ENCODE measurements at regions not wholly inside any gene's neighbourhood (a gene's known extent, or its start where the extent isn't known, plus 50 kb on each side); places are given as distances from the start of the nearest gene placed in this dataset.
"Not testable (repeated sequence)": the region's sequence is repeated elsewhere in the genome, so short reads cannot be mapped to it uniquely, and the experiment has no call there.

GRCh38 chr5:91635950-91636734, 253.0 kb upstream of the ARRDC3 start:
- Histone ChIP-seq H3K4me1 (ENCODE audit: control insufficient read depth, insufficient read depth, low read length) (no peaks in the 10 kb centered on the region), H3K4me3 (ENCODE audit: low read length) (no peak overlapping the region), H3K36me3 (ENCODE audit: control insufficient read depth, insufficient read depth, low read length, severe bottlenecking) (no peaks in the 10 kb centered on the region), H3K9me3 (ENCODE audit: control insufficient read depth, low read length) (no peaks in the 10 kb centered on the region), H3K27me3 (replicated peaks; ENCODE audit: control insufficient read depth, insufficient read depth, low read length) (no peaks in the 10 kb centered on the region), H3K9ac (ENCODE audit: low read length) (no peak overlapping the region)
- no peak for DNase-seq (ENCODE audit: low read depth)

GRCh38 chr5:91632871-91633270, 249.8 kb upstream of the ARRDC3 start:
- DNase-seq (ENCODE audit: low read depth), result no peak
- Histone ChIP-seq H3K36me3 (ENCODE audit: control insufficient read depth, insufficient read depth, low read length, severe bottlenecking) (no peaks in the 10 kb centered on the region), H3K4me3 (ENCODE audit: low read length) (no peak overlapping the region), H3K4me1 (ENCODE audit: control insufficient read depth, insufficient read depth, low read length) (no peaks in the 10 kb centered on the region), H3K27me3 (replicated peaks; ENCODE audit: control insufficient read depth, insufficient read depth, low read length) (no peaks in the 10 kb centered on the region), H3K9me3 (ENCODE audit: control insufficient read depth, low read length) (no peaks in the 10 kb centered on the region), H3K9ac (ENCODE audit: low read length) (no peak overlapping the region)

DNA sequence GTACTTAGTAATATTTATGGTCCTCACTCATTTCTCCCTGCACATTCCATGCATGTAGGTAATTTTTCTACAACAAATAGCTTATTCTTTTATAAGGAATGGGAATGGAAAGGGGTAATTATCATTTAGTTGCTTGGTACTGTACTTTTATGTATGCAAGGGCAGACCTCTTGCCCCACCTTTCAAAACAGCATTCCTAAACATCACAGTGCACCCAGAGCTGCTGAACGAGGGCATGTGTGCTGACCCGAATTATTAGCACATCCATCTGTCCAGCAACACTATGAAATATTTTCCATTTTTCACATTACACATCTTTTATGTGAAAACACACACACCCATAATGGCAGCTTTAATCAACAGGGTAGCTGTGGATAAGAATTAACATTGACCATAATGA, 228.6 kb upstream of the ARRDC3 start:
- no peak for DNase-seq (ENCODE audit: low read depth)
- Histone ChIP-seq H3K9ac (ENCODE audit: low read length) (no peak overlapping the region), H3K36me3 (ENCODE audit: control insufficient read depth, insufficient read depth, low read length, severe bottlenecking) (no peaks in the 10 kb centered on the region), H3K9me3 (ENCODE audit: control insufficient read depth, low read length) (no peaks in the 10 kb centered on the region), H3K4me3 (ENCODE audit: low read length) (no peak overlapping the region), H3K27me3 (replicated peaks; ENCODE audit: control insufficient read depth, insufficient read depth, low read length) (no peaks in the 10 kb centered on the region), H3K4me1 (ENCODE audit: control insufficient read depth, insufficient read depth, low read length) (no peaks in the 10 kb centered on the region)

DNA sequence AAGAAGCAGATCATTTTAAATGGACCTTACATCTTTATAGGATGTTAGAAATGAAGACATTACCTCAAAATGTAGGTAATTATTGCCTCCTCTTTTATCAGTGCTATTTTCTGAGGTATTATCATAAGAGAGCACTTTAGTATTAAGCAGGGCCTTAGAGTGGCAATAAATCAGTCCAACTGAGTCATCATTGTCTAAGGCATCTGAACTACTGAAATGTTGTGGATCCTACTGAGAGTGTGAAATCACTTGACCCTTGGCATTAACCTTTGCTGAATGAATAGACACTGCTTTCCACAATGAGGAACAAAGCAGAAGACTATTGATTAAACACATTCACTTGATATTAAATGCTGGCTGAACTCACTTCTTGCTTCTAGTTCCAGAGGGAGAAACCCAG, 224.6 kb upstream of the ARRDC3 start:
- no peaks in the 10 kb centered on the region for H3K27me3 ChIP-seq (replicated peaks; ENCODE audit: control insufficient read depth, insufficient read depth, low read length)
- H3K9ac ChIP-seq (ENCODE audit: low read length), result no peak overlapping the region
- no peaks in the 10 kb centered on the region for H3K9me3 ChIP-seq (ENCODE audit: control insufficient read depth, low read length)
- DNase-seq (ENCODE audit: low read depth), result no peak
- H3K4me1 ChIP-seq (ENCODE audit: control insufficient read depth, insufficient read depth, low read length), result no peaks in the 10 kb centered on the region
- no peaks in the 10 kb centered on the region for H3K36me3 ChIP-seq (ENCODE audit: control insufficient read depth, insufficient read depth, low read length, severe bottlenecking)
- no peak overlapping the region for H3K4me3 ChIP-seq (ENCODE audit: low read length)

DNA sequence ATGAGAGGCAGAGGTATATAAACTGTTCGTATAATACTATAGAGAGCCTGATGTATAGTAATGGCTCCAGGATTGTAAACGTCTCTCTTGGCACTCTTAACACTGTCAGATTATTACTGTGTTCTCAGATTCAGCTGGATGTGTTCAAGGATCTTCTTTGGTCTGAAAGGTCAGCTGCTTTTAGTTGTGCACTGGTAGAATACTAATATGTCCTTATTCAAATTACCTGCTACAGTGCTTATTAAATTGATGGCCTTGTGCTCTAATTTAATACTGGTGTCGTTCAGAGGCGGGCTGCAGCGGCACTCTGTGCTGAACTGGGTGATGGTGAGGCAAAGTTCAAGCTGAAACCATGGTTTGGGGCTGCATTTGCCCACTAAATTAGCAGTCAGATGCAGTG, 216.7 kb upstream of the ARRDC3 start:
- Histone ChIP-seq H3K4me3 (ENCODE audit: low read length) (no peak overlapping the region), H3K36me3 (ENCODE audit: control insufficient read depth, insufficient read depth, low read length, severe bottlenecking) (no peaks in the 10 kb centered on the region), H3K9ac (ENCODE audit: low read length) (no peak overlapping the region), H3K4me1 (ENCODE audit: control insufficient read depth, insufficient read depth, low read length) (no peaks in the 10 kb centered on the region), H3K9me3 (ENCODE audit: control insufficient read depth, low read length) (no peaks in the 10 kb centered on the region), H3K27me3 (replicated peaks; ENCODE audit: control insufficient read depth, insufficient read depth, low read length) (no peaks in the 10 kb centered on the region)
- no peak for DNase-seq (ENCODE audit: low read depth)

DNA sequence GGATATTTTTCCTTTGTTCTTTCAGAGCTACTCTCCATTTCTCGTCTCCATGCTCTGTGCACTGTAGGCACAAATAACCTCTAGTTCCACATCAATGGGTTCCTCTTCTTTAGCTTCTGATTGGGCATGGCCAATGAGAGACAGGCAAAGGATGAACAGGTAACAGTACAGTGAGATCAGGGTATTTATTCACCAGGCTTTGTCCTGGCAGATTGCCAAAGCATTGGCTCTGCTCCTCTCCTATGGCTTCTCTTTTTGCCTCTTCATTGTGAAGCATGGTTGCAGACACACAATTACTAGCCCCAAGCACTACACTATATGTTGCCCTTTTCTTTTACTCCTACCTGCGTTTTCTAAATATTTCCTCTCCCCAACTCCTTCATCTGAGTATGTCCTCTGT, 215.1 kb upstream of the ARRDC3 start:
- Histone ChIP-seq H3K4me3 (ENCODE audit: low read length) (no peak overlapping the region), H3K27me3 (replicated peaks; ENCODE audit: control insufficient read depth, insufficient read depth, low read length) (no peaks in the 10 kb centered on the region), H3K36me3 (ENCODE audit: control insufficient read depth, insufficient read depth, low read length, severe bottlenecking) (no peaks in the 10 kb centered on the region), H3K4me1 (ENCODE audit: control insufficient read depth, insufficient read depth, low read length) (no peaks in the 10 kb centered on the region), H3K9me3 (ENCODE audit: control insufficient read depth, low read length) (no peaks in the 10 kb centered on the region), H3K9ac (ENCODE audit: low read length) (no peak overlapping the region)
- DNase-seq (ENCODE audit: low read depth), result no peak

GRCh38 chr5:91595424-91595823, 212.3 kb upstream of the ARRDC3 start:
- peaks cover 16% of the 10 kb centered on the region for H3K9me3 ChIP-seq (ENCODE audit: control insufficient read depth, low read length)
- H3K4me3 ChIP-seq (ENCODE audit: low read length), result no peak overlapping the region
- DNase-seq (ENCODE audit: low read depth), result no peak
- no peaks in the 10 kb centered on the region for H3K4me1 ChIP-seq (ENCODE audit: control insufficient read depth, insufficient read depth, low read length)
- no peaks in the 10 kb centered on the region for H3K27me3 ChIP-seq (replicated peaks; ENCODE audit: control insufficient read depth, insufficient read depth, low read length)
- no peaks in the 10 kb centered on the region for H3K36me3 ChIP-seq (ENCODE audit: control insufficient read depth, insufficient read depth, low read length, severe bottlenecking)
- no peak overlapping the region for H3K9ac ChIP-seq (ENCODE audit: low read length)

GRCh38 chr5:91591076-91591475, 208.0 kb upstream of the ARRDC3 start:
- H3K4me1 ChIP-seq (ENCODE audit: control insufficient read depth, insufficient read depth, low read length), result no peaks in the 10 kb centered on the region
- H3K4me3 ChIP-seq (ENCODE audit: low read length), result no peak overlapping the region
- no peak overlapping the region for H3K9ac ChIP-seq (ENCODE audit: low read length)
- H3K9me3 ChIP-seq (ENCODE audit: control insufficient read depth, low read length), result peaks cover 19% of the 10 kb centered on the region
- H3K36me3 ChIP-seq (ENCODE audit: control insufficient read depth, insufficient read depth, low read length, severe bottlenecking), result no peaks in the 10 kb centered on the region
- no peak for DNase-seq (ENCODE audit: low read depth)
- H3K27me3 ChIP-seq (replicated peaks; ENCODE audit: control insufficient read depth, insufficient read depth, low read length), result no peaks in the 10 kb centered on the region

DNA sequence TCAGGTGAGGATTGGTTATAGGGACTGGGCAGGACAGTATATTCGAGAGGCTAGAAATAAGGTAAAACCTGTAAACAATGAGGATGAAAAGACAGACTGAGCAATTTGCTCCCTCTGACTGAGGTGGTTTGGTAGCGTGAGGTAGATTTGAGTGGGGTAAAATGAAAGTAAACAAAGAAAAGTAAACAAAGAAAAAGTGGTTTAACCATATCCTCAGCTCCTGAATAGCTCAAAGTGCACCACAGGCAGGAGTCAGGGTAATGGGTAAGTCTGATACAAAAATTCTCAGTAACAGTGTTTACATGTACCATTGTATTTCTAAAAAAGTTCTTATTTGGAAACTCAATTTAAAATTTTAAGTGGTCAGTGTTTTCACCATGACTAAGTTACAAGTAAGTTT, 203.1 kb upstream of the ARRDC3 start:
- Histone ChIP-seq H3K4me3 (ENCODE audit: low read length) (no peak overlapping the region), H3K4me1 (ENCODE audit: control insufficient read depth, insufficient read depth, low read length) (no peaks in the 10 kb centered on the region), H3K27me3 (replicated peaks; ENCODE audit: control insufficient read depth, insufficient read depth, low read length) (no peaks in the 10 kb centered on the region), H3K9ac (ENCODE audit: low read length) (no peak overlapping the region), H3K36me3 (ENCODE audit: control insufficient read depth, insufficient read depth, low read length, severe bottlenecking) (no peaks in the 10 kb centered on the region), H3K9me3 (ENCODE audit: control insufficient read depth, low read length) (peaks cover 10% of the 10 kb centered on the region)
- no peak for DNase-seq (ENCODE audit: low read depth)

DNA sequence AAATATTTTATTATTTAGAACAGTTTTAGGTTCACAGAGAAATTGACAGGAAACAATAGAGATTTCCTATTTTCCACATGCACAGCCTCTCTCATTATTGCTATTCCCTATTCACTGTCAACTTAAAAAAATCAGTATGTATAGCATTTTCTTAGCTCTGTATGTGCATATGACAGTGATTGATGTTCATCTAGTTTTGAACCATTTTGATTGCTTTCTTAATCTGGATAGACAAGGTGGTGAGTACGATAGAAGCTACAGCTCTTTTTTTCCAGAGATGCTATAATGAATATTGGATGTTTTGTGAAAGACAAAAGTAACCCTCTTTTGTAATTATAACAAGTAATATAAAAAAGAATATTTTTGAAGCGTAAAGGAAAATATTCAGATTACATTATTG, 201.2 kb upstream of the ARRDC3 start:
- Histone ChIP-seq H3K9me3 (ENCODE audit: control insufficient read depth, low read length) (no peaks in the 10 kb centered on the region), H3K36me3 (ENCODE audit: control insufficient read depth, insufficient read depth, low read length, severe bottlenecking) (no peaks in the 10 kb centered on the region), H3K4me1 (ENCODE audit: control insufficient read depth, insufficient read depth, low read length) (no peaks in the 10 kb centered on the region), H3K9ac (ENCODE audit: low read length) (no peak overlapping the region), H3K27me3 (replicated peaks; ENCODE audit: control insufficient read depth, insufficient read depth, low read length) (no peaks in the 10 kb centered on the region), H3K4me3 (ENCODE audit: low read length) (no peak overlapping the region)
- DNase-seq (ENCODE audit: low read depth), result no peak

DNA sequence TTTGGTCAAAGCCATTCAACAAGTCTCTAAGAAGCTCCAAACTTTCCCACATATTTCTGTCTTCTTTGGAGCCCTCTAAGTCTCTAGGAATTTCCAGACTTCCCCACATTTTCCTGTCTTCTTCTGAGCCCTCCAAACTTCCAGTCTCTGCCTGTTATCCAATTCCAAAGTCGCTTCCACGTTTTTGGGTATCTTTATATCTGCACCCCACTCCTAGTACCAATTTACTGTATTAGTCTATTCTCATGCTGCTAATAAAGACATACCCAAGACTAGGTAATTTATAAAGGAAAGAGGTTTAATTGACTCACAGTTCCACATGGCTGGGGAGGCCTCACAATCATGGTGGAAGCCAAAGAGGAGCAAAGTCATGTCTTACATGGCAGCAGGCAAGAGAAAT, 182.9 kb upstream of the ARRDC3 start:
- not testable (repeated sequence) for H3K9ac ChIP-seq (ENCODE audit: low read length); H3K27me3 ChIP-seq (replicated peaks; ENCODE audit: control insufficient read depth, insufficient read depth, low read length); H3K36me3 ChIP-seq (ENCODE audit: control insufficient read depth, insufficient read depth, low read length, severe bottlenecking); H3K4me1 ChIP-seq (ENCODE audit: control insufficient read depth, insufficient read depth, low read length); H3K4me3 ChIP-seq (ENCODE audit: low read length); DNase-seq (ENCODE audit: low read depth)
- peaks cover 17% of the 10 kb centered on the region for H3K9me3 ChIP-seq (ENCODE audit: control insufficient read depth, low read length)

DNA sequence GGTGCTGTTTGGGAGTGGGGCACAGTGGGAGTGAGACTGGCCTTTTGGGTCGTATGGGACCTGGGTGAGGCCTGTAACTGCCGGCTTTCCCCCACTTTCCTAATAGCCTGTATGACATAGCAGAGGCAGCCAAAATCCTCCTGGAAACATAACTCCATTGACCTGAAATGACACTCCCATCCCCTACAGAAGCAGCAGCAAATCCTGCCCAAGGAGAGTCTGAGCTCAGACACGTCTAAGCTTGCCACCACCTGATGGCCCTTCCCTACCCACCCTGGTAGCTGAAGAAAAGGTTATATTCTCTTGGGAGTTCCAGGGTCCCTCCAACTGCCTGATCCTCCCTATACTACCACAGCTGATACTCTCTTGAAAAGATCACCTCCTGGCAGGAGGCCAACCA, 179.8 kb upstream of the ARRDC3 start:
- Histone ChIP-seq H3K4me1 (ENCODE audit: control insufficient read depth, insufficient read depth, low read length) (no peaks in the 10 kb centered on the region), H3K4me3 (ENCODE audit: low read length) (no peak overlapping the region), H3K27me3 (replicated peaks; ENCODE audit: control insufficient read depth, insufficient read depth, low read length) (no peaks in the 10 kb centered on the region), H3K36me3 (ENCODE audit: control insufficient read depth, insufficient read depth, low read length, severe bottlenecking) (no peaks in the 10 kb centered on the region), H3K9me3 (ENCODE audit: control insufficient read depth, low read length) (peaks cover 12% of the 10 kb centered on the region), H3K9ac (ENCODE audit: low read length) (no peak overlapping the region)
- DNase-seq (ENCODE audit: low read depth), result no peak

Data from adipocyte (in vitro differentiated cells).